H9 (cell line): ENCODE measurements at regions not wholly inside any gene's neighbourhood (a gene's known extent, or its start where the extent isn't known, plus 50 kb on each side); places are given as distances from the start of the nearest gene placed in this dataset.

ENCODE experiments used
- DNase-seq: peaks from one replicate; pipeline ENCODE4 v3.0.0-alpha.2; 2017
- H2AFZ ChIP-seq: one replicate; pipeline ENCODE4 v1.6.1; 2013; ENCODE audit warnings: mild to moderate bottlenecking, low read length, control low read depth, moderate library complexity
- H2AK5ac ChIP-seq: 2 replicates; pipeline ENCODE4 v1.6.1; 2013; ENCODE audit warnings: low read length, control low read depth, mixed read lengths; ENCODE audit not compliant: insufficient read length
- H2BK120ac ChIP-seq: one replicate; pipeline ENCODE4 v1.6.1; 2013; ENCODE audit warnings: low read depth, mild to moderate bottlenecking, low read length, control low read depth, inconsistent platforms; ENCODE audit not compliant: poor library complexity, severe bottlenecking
- H2BK12ac ChIP-seq: 2 replicates; pipeline ENCODE4 v1.6.1; 2013; ENCODE audit warnings: low read length, control low read depth, mixed read lengths, low read depth; ENCODE audit not compliant: insufficient read length
- H2BK15ac ChIP-seq: 2 replicates; pipeline ENCODE4 v1.6.1; 2013; ENCODE audit warnings: low read depth, low read length, control low read depth
- H2BK20ac ChIP-seq: one replicate; pipeline ENCODE4 v1.6.1; 2013; ENCODE audit warnings: low read depth, mild to moderate bottlenecking, low read length, control low read depth, inconsistent platforms; ENCODE audit not compliant: poor library complexity, severe bottlenecking
- H2BK5ac ChIP-seq: 2 replicates; pipeline ENCODE4 v1.6.1; 2013; ENCODE audit warnings: low read length, control low read depth, mixed read lengths; ENCODE audit not compliant: insufficient read length
- H3K14ac ChIP-seq: 2 replicates; pipeline ENCODE4 v1.6.1; 2013; ENCODE audit warnings: low read length, control low read depth; ENCODE audit not compliant: insufficient read depth
- H3K18ac ChIP-seq: 2 replicates; pipeline ENCODE4 v1.6.1; 2013; ENCODE audit warnings: low read depth, mild to moderate bottlenecking, mixed read lengths, low read length, control low read depth; ENCODE audit not compliant: insufficient read length
- H3K23ac ChIP-seq: 2 replicates; pipeline ENCODE4 v1.6.1; 2013; ENCODE audit warnings: low read length, control low read depth, mixed read lengths, low read depth; ENCODE audit not compliant: insufficient read length
- H3K23me2 ChIP-seq: 2 replicates; pipeline ENCODE4 v1.6.1; 2013; ENCODE audit warnings: low read depth, mild to moderate bottlenecking, mixed read lengths, low read length, control low read depth; ENCODE audit not compliant: insufficient read length, poor library complexity, severe bottlenecking
- H3K27ac ChIP-seq: 2 replicates; pipeline ENCODE4 v1.5.1; 2013; ENCODE audit warnings: low read length, control low read depth, mixed read lengths, low read depth; ENCODE audit not compliant: insufficient read length
- H3K27me3 ChIP-seq: 2 replicates; pipeline ENCODE4 v1.6.1; 2013; ENCODE audit warnings: low read length, control low read depth, inconsistent platforms; ENCODE audit not compliant: insufficient read depth
- H3K4ac ChIP-seq: 2 replicates; pipeline ENCODE4 v1.6.1; 2013; ENCODE audit warnings: low read depth, mild to moderate bottlenecking, control low read depth, inconsistent platforms, low read length, moderate library complexity
- H3K4me1 ChIP-seq: 2 replicates; pipeline ENCODE4 v1.6.1; 2013; ENCODE audit warnings: low read length, control low read depth, inconsistent platforms; ENCODE audit not compliant: insufficient read depth
- H3K4me2 ChIP-seq: 2 replicates; pipeline ENCODE4 v1.6.1; 2013; ENCODE audit warnings: low read length, control low read depth, mixed read lengths; ENCODE audit not compliant: insufficient read length, insufficient read depth
- H3K56ac ChIP-seq: 2 replicates; pipeline ENCODE4 v1.6.1; 2013; ENCODE audit warnings: low read depth, mild to moderate bottlenecking, mixed read lengths, low read length, control low read depth; ENCODE audit not compliant: insufficient read length
- H3K79me1 ChIP-seq: 2 replicates; pipeline ENCODE4 v1.6.1; 2013; ENCODE audit warnings: low read depth, mild to moderate bottlenecking, moderate library complexity, low read length, control low read depth, inconsistent platforms; ENCODE audit not compliant: insufficient read depth, poor library complexity, severe bottlenecking
- H3K79me2 ChIP-seq: 2 replicates; pipeline ENCODE4 v1.6.1; 2013; ENCODE audit warnings: low read length, control low read depth, inconsistent platforms; ENCODE audit not compliant: insufficient read depth
- H3K9ac ChIP-seq: 2 replicates; pipeline ENCODE4 v1.6.1; 2013; ENCODE audit warnings: low read length, control low read depth, mixed read lengths; ENCODE audit not compliant: insufficient read length; ENCODE audit errors: extremely low read depth
- H3K9me3 ChIP-seq: one replicate; pipeline ENCODE4 v1.6.1; 2013; ENCODE audit warnings: low read depth, low read length, inconsistent platforms; ENCODE audit not compliant: control insufficient read depth
- H3T11ph ChIP-seq: one replicate; pipeline ENCODE4 v1.6.1; 2013; ENCODE audit warnings: mild to moderate bottlenecking, low read length, control low read depth, inconsistent platforms
- H4K20me1 ChIP-seq: one replicate; pipeline ENCODE4 v1.6.1; 2013; ENCODE audit not compliant: control insufficient read depth, insufficient read length, insufficient read depth
- H4K5ac ChIP-seq: 2 replicates; pipeline ENCODE4 v1.6.1; 2013; ENCODE audit warnings: low read depth, mild to moderate bottlenecking, mixed read lengths, low read length, control low read depth; ENCODE audit not compliant: insufficient read length
- H4K8ac ChIP-seq: replicated peaks from 2 replicates; pipeline ENCODE4 v1.6.1; 2013; ENCODE audit warnings: low read length, control low read depth, mixed read lengths, low read depth; ENCODE audit not compliant: insufficient read length
- H4K91ac ChIP-seq: 2 replicates; pipeline ENCODE4 v1.6.1; 2013; ENCODE audit warnings: low read depth, mild to moderate bottlenecking, moderate library complexity, mixed read lengths, low read length, control low read depth; ENCODE audit not compliant: insufficient read length
- H3K27ac Mint-ChIP-seq, 3 experiments: 2 replicates in 2 of 3; 3 replicates in 1 of 3; pipeline ENCODE4 v1.8.0; 2020 to 2021; ENCODE audit warnings: mixed read lengths in 3 of 3, mild to moderate bottlenecking in 1 of 3, moderate library complexity in 1 of 3
- H3K27me3 Mint-ChIP-seq: 2 replicates; pipeline ENCODE4 v1.8.0; 2021; ENCODE audit warnings: low read depth, mild to moderate bottlenecking, moderate library complexity, mixed read lengths
- H3K36me3 Mint-ChIP-seq, 3 experiments: 2 replicates in 2 of 3; 3 replicates in 1 of 3; pipeline ENCODE4 v1.8.0; 2020 to 2021; ENCODE audit warnings: low read depth in 3 of 3, mixed read lengths in 3 of 3; ENCODE audit not compliant: insufficient read depth in 1 of 3
- H3K4me1 Mint-ChIP-seq, 2 experiments: 2 replicates each; pipeline ENCODE4 v1.8.0; 2020; ENCODE audit warnings: mixed read lengths in 2 of 2
- H3K4me3 Mint-ChIP-seq, 2 experiments: 2 replicates in 1 of 2; 3 replicates in 1 of 2; pipeline ENCODE4 v1.8.0; 2020 to 2021; ENCODE audit warnings: mild to moderate bottlenecking in 2 of 2, mixed read lengths in 2 of 2, moderate library complexity in 1 of 2
- H3K9me3 Mint-ChIP-seq, 2 experiments: 2 replicates in 1 of 2; 3 replicates in 1 of 2; pipeline ENCODE4 v1.8.0; 2020; ENCODE audit warnings: mild to moderate bottlenecking in 2 of 2, mixed read lengths in 2 of 2, moderate library complexity in 1 of 2
- WGBS: extraction: QIAGEN DNeasy Blood & Tissue Kit; methylation state at CpG from one replicate; pipeline ENCODE4 v1.1.7; 2013; ENCODE audit warnings: missing lambda C conversion rate, low lambda C conversion rate, mixed read lengths; ENCODE audit not compliant: insufficient read length; ENCODE audit errors: extremely low coverage; 5-methylcytosine and 5-hydroxymethylcytosine counted together
- TF ChIP-seq, protein P1 (sequence below): fragments of 200-600 bp; sonication (generic); conservative IDR thresholded peaks from 3 replicates; pipeline ENCODE4 v1.8.0; 2021; ENCODE audit warnings: antibody characterized with exemption, mild to moderate bottlenecking

DNA sequence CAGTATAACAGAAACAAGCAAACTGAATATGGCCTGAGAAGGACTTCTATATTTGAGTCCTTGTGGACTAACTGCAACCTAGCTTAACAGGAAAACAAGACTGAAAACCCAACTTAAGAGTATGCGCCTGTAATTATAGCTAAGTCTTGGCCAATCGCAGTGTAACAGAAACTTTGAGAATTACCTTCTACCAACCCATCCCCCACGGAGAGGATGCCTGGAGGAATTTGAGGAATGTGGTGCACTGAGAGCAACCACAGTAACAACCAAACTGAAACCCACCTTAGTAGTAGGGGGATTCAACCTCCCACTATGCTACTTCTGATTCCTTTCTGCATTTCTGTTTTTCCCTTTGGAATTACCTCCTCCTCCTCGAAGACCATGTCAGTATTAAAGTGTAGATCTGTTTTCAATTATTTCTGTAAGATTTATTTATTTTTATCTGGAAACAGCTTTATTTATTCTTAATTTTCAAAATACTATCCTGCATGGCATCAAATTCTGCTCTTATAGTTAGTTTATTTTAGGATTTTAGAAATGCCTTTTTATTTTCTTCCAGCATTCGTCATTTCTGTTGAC is 393.6 kb downstream of the KCNA4 start:
- Histone ChIP-seq H2BK120ac (no peak overlapping the region), H3K56ac (no peak overlapping the region), H2BK20ac (no peak overlapping the region), H3K79me1 (no peaks in the 10 kb centered on the region), H2BK15ac (no peak overlapping the region), H3K4ac (no peak overlapping the region), H4K20me1 (no peaks in the 10 kb centered on the region), H3K14ac (no peak overlapping the region), H3K27me3 (no peaks in the 10 kb centered on the region), H4K91ac (no peak overlapping the region), H3K27ac (peak overlapping the region; percentile 88), H4K8ac (no peak overlapping the region), H3K4me2 (no peak overlapping the region), H2AFZ (no peak overlapping the region), H3K18ac (peak overlapping the region; percentile 81), H2AK5ac (no peak overlapping the region), H2BK5ac (no peak overlapping the region), H3K9me3 (no peaks in the 10 kb centered on the region), H3K23ac (no peak overlapping the region), H3T11ph (no peak overlapping the region), H3K79me2 (no peaks in the 10 kb centered on the region), H3K4me1 (peaks cover 4% of the 10 kb centered on the region), H3K9ac (no peak overlapping the region), H4K5ac (no peak overlapping the region), H3K23me2 (no peaks in the 10 kb centered on the region), H2BK12ac (no peak overlapping the region)
- peak; percentile 71 for DNase-seq
- peaks cover 32 to 37% of the 10 kb centered on the region in 2 experiments for H3K4me1 Mint-ChIP-seq
- peaks cover 0 to 10% (median 0%) of the 10 kb centered on the region in 3 experiments; a peak in 2 of 7 replicates for H3K36me3 Mint-ChIP-seq
- peak overlapping the region; percentile 34 to 55; a peak in 4 of 5 replicates for H3K4me3 Mint-ChIP-seq
- H3K27me3 Mint-ChIP-seq = no peaks in the 10 kb centered on the region
- H3K27ac Mint-ChIP-seq = peak overlapping the region; percentile 98 to 99 (median 98)
- WGBS = no CpG with 5 or more reads among the region's 5 CpGs
- TF ChIP-seq, protein P1, sequence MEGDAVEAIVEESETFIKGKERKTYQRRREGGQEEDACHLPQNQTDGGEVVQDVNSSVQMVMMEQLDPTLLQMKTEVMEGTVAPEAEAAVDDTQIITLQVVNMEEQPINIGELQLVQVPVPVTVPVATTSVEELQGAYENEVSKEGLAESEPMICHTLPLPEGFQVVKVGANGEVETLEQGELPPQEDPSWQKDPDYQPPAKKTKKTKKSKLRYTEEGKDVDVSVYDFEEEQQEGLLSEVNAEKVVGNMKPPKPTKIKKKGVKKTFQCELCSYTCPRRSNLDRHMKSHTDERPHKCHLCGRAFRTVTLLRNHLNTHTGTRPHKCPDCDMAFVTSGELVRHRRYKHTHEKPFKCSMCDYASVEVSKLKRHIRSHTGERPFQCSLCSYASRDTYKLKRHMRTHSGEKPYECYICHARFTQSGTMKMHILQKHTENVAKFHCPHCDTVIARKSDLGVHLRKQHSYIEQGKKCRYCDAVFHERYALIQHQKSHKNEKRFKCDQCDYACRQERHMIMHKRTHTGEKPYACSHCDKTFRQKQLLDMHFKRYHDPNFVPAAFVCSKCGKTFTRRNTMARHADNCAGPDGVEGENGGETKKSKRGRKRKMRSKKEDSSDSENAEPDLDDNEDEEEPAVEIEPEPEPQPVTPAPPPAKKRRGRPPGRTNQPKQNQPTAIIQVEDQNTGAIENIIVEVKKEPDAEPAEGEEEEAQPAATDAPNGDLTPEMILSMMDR = no peak
- H3K9me3 Mint-ChIP-seq = no peaks in the 10 kb centered on the region
